Trophoblast cell (in vitro differentiated cells and primary cell): ENCODE measurements at regions not wholly inside any gene's neighbourhood (a gene's known extent, or its start where the extent isn't known, plus 50 kb on each side); places are given as distances from the start of the nearest gene placed in this dataset.
A peak's percentile ranks its signal among the peaks of the same experiment; 100 is the strongest.

ENCODE experiments used
- DNase-seq, 2 donors: peaks; one replicate each; pipeline ENCODE4 v3.0.0-alpha.2; 2016
- H2AFZ ChIP-seq: 2 replicates; pipeline ENCODE4 v1.6.1; 2013; ENCODE audit warnings: low read length, moderate library complexity, mild to moderate bottlenecking; ENCODE audit not compliant: insufficient read depth, poor library complexity
- H2AK5ac ChIP-seq: 2 replicates; pipeline ENCODE4 v1.6.1; 2013; ENCODE audit warnings: mild to moderate bottlenecking, low read length
- H2BK120ac ChIP-seq: 2 replicates; pipeline ENCODE4 v1.6.1; 2013; ENCODE audit warnings: low read length, mild to moderate bottlenecking, moderate library complexity; ENCODE audit not compliant: insufficient read depth, poor library complexity
- H2BK12ac ChIP-seq: 2 replicates; pipeline ENCODE4 v1.6.1; 2013; ENCODE audit warnings: mild to moderate bottlenecking, low read length, moderate library complexity
- H2BK5ac ChIP-seq: 2 replicates; pipeline ENCODE4 v1.6.1; 2013; ENCODE audit warnings: low read length, low read depth, moderate library complexity, mild to moderate bottlenecking; ENCODE audit not compliant: poor library complexity
- H3K14ac ChIP-seq: 2 replicates; pipeline ENCODE4 v1.6.1; 2013; ENCODE audit warnings: mild to moderate bottlenecking, low read length
- H3K18ac ChIP-seq: 2 replicates; pipeline ENCODE4 v1.6.1; 2013; ENCODE audit warnings: mild to moderate bottlenecking, low read length
- H3K23ac ChIP-seq: 2 replicates; pipeline ENCODE4 v1.6.1; 2013; ENCODE audit warnings: low read length
- H3K27ac ChIP-seq: 2 replicates; pipeline ENCODE4 v1.5.1; 2013; ENCODE audit warnings: low read depth, mild to moderate bottlenecking, inconsistent platforms, low read length, moderate library complexity
- H3K27me3 ChIP-seq: 2 replicates; pipeline ENCODE4 v1.6.1; 2013; ENCODE audit warnings: inconsistent platforms, mild to moderate bottlenecking, low read length, moderate library complexity; ENCODE audit not compliant: insufficient read depth
- H3K36me3 ChIP-seq, 2 experiments: 1 replicate in 1 of 2; 2 replicates in 1 of 2; pipeline ENCODE4 v1.6.1; 2013; ENCODE audit warnings: low read length in 2 of 2, mild to moderate bottlenecking in 2 of 2, moderate library complexity in 1 of 2; ENCODE audit not compliant: insufficient read depth in 2 of 2, control insufficient read depth in 1 of 2
- H3K4ac ChIP-seq: 2 replicates; pipeline ENCODE4 v1.6.1; 2013; ENCODE audit warnings: low read depth, mild to moderate bottlenecking, low read length, moderate library complexity
- H3K4me1 ChIP-seq, 2 experiments: 1 replicate in 1 of 2; 2 replicates in 1 of 2; pipeline ENCODE4 v1.6.1; 2013; ENCODE audit warnings: low read length in 2 of 2, mild to moderate bottlenecking in 2 of 2, moderate library complexity in 1 of 2; ENCODE audit not compliant: insufficient read depth in 2 of 2, control insufficient read depth in 1 of 2
- H3K4me2 ChIP-seq: 2 replicates; pipeline ENCODE4 v1.6.1; 2013; ENCODE audit warnings: inconsistent platforms, mild to moderate bottlenecking, low read length, moderate library complexity
- H3K4me3 ChIP-seq: 2 replicates; pipeline ENCODE4 v1.5.1; 2013; ENCODE audit warnings: mild to moderate bottlenecking, low read depth, low read length, inconsistent platforms
- H3K79me1 ChIP-seq: one replicate; pipeline ENCODE4 v1.6.1; 2013; ENCODE audit warnings: low read length
- H3K79me2 ChIP-seq: 2 replicates; pipeline ENCODE4 v1.6.1; 2013; ENCODE audit warnings: low read length, mild to moderate bottlenecking; ENCODE audit not compliant: control insufficient read depth, insufficient read depth, poor library complexity
- H3K9ac ChIP-seq: 2 replicates; pipeline ENCODE4 v1.6.1; 2013; ENCODE audit warnings: mild to moderate bottlenecking, low read length
- H3K9me3 ChIP-seq: 2 replicates; pipeline ENCODE4 v1.6.1; 2013; ENCODE audit warnings: low read depth, mild to moderate bottlenecking, control low read depth, inconsistent platforms, low read length; ENCODE audit not compliant: insufficient read depth
- H4K12ac ChIP-seq: 2 replicates; pipeline ENCODE4 v1.6.1; 2013; ENCODE audit warnings: low read depth, mild to moderate bottlenecking, low read length, moderate library complexity
- H4K8ac ChIP-seq: 2 replicates; pipeline ENCODE4 v1.6.1; 2013; ENCODE audit warnings: low read depth, mild to moderate bottlenecking, low read length, moderate library complexity
- H4K91ac ChIP-seq: one replicate; pipeline ENCODE4 v1.6.1; 2013; ENCODE audit warnings: low read depth, mild to moderate bottlenecking, low read length, moderate library complexity
- whole genome bisulfite sequencing: extraction: QIAGEN DNeasy Blood & Tissue Kit; methylation state at CpG from one replicate; pipeline ENCODE4 v1.1.7; 2013; ENCODE audit warnings: missing lambda C conversion rate; ENCODE audit not compliant: insufficient read length, insufficient coverage; ENCODE audit errors: extremely low coverage; 5-methylcytosine and 5-hydroxymethylcytosine counted together

- Histone ChIP-seq H3K4me3 (no peak overlapping the region), H3K27me3 (no peaks in the 10 kb centered on the region), H3K36me3 (no peaks in the 10 kb centered on the region), H2BK120ac (peak overlapping the region; percentile 25), H3K4me2 (peak overlapping the region; percentile 7), H3K4me1 (peaks cover 15 to 16% of the 10 kb centered on the region in 2 experiments), H3K79me2 (peaks cover 1% of the 10 kb centered on the region), H2AK5ac (no peak overlapping the region), H2BK5ac (peak overlapping the region; percentile 21), H4K12ac (no peak overlapping the region), H2BK12ac (peak overlapping the region; percentile 70), H3K18ac (peak overlapping the region; percentile 38), H3K79me1 (peaks cover 7% of the 10 kb centered on the region), H3K14ac (peak overlapping the region; percentile 50), H3K4ac (peak overlapping the region; percentile 20), H3K9ac (no peak overlapping the region), H3K27ac (no peak overlapping the region), H4K8ac (peak overlapping the region; percentile 25), H4K91ac (peak overlapping the region; percentile 52), H2AFZ (peak overlapping the region; percentile 11), H3K9me3 (no peaks in the 10 kb centered on the region), H3K23ac (no peak overlapping the region)
- WGBS, result no CpG with 5 or more reads among the region's 2 CpGs
- DNase-seq, result peak in 1 of 2 donors; percentile 17
These were observed 273.8 kb downstream of the LIG4 start for GRCh38 chr13:107941345-107942029.

- Histone ChIP-seq H3K9me3 (no peaks in the 10 kb centered on the region), H3K14ac (no peak overlapping the region), H2BK120ac (no peak overlapping the region), H3K27ac (no peak overlapping the region), H3K4me2 (no peak overlapping the region), H3K23ac (no peak overlapping the region), H4K12ac (no peak overlapping the region), H3K27me3 (no peaks in the 10 kb centered on the region), H4K8ac (no peak overlapping the region), H2AK5ac (no peak overlapping the region), H3K36me3 (no peaks in the 10 kb centered on the region), H3K4me3 (no peak overlapping the region), H2BK5ac (no peak overlapping the region), H3K79me2 (peaks cover 1% of the 10 kb centered on the region), H3K79me1 (peaks cover 7% of the 10 kb centered on the region), H3K18ac (no peak overlapping the region), H3K9ac (no peak overlapping the region), H4K91ac (no peak overlapping the region), H2AFZ (no peak overlapping the region), H3K4me1 (peaks cover 15 to 16% of the 10 kb centered on the region in 2 experiments), H2BK12ac (no peak overlapping the region), H3K4ac (no peak overlapping the region)
- no CpG with 5 or more reads among the region's 2 CpGs for WGBS
- no peak for DNase-seq
These were observed 277.5 kb downstream of the LIG4 start for GRCh38 chr13:107937848-107938247.

- no peak overlapping the region for H3K14ac ChIP-seq
- no peaks in the 10 kb centered on the region for H3K36me3 ChIP-seq
- H3K27ac ChIP-seq, result no peak overlapping the region
- no peak overlapping the region for H2BK5ac ChIP-seq
- H3K9me3 ChIP-seq, result peaks cover 3% of the 10 kb centered on the region
- no peak overlapping the region for H2BK120ac ChIP-seq
- no peak overlapping the region for H2AK5ac ChIP-seq
- no peak overlapping the region for H4K8ac ChIP-seq
- H4K91ac ChIP-seq, result no peak overlapping the region
- H3K79me1 ChIP-seq, result no peaks in the 10 kb centered on the region
- H3K4me1 ChIP-seq, result no peaks in the 10 kb centered on the region
- H2AFZ ChIP-seq, result no peak overlapping the region
- H2BK12ac ChIP-seq, result no peak overlapping the region
- H3K27me3 ChIP-seq, result no peaks in the 10 kb centered on the region
- no peak overlapping the region for H3K9ac ChIP-seq
- H3K18ac ChIP-seq, result no peak overlapping the region
- H3K79me2 ChIP-seq, result no peaks in the 10 kb centered on the region
- H3K4me2 ChIP-seq, result no peak overlapping the region
- no peak overlapping the region for H3K4ac ChIP-seq
- no CpG with 5 or more reads among the region's 4 CpGs for WGBS
- no peak overlapping the region for H3K23ac ChIP-seq
- no peak overlapping the region for H3K4me3 ChIP-seq
- H4K12ac ChIP-seq, result no peak overlapping the region
- DNase-seq, result no peak
These were observed 284.3 kb downstream of the LIG4 start for GRCh38 chr13:107931056-107931455.

- no peak overlapping the region for H2BK12ac ChIP-seq
- H3K27ac ChIP-seq, result no peak overlapping the region
- no peak overlapping the region for H3K4me3 ChIP-seq
- H3K4me1 ChIP-seq, result no peaks in the 10 kb centered on the region
- peaks cover 3% of the 10 kb centered on the region for H3K9me3 ChIP-seq
- no peak overlapping the region for H4K8ac ChIP-seq
- H3K4me2 ChIP-seq, result no peak overlapping the region
- DNase-seq, result no peak
- no peaks in the 10 kb centered on the region for H3K36me3 ChIP-seq
- no CpG with 5 or more reads among the region's 3 CpGs for WGBS
- no peak overlapping the region for H4K91ac ChIP-seq
- H3K14ac ChIP-seq, result no peak overlapping the region
- no peak overlapping the region for H3K9ac ChIP-seq
- H2AFZ ChIP-seq, result no peak overlapping the region
- no peak overlapping the region for H2BK5ac ChIP-seq
- no peak overlapping the region for H3K4ac ChIP-seq
- no peaks in the 10 kb centered on the region for H3K79me1 ChIP-seq
- H4K12ac ChIP-seq, result no peak overlapping the region
- no peaks in the 10 kb centered on the region for H3K27me3 ChIP-seq
- H2BK120ac ChIP-seq, result no peak overlapping the region
- no peak overlapping the region for H3K23ac ChIP-seq
- H3K79me2 ChIP-seq, result no peaks in the 10 kb centered on the region
- no peak overlapping the region for H2AK5ac ChIP-seq
- H3K18ac ChIP-seq, result no peak overlapping the region
These were observed 286.6 kb downstream of the LIG4 start for GRCh38 chr13:107928762-107929161.
